ENCODE measurements at regions not wholly inside any gene's neighbourhood (a gene's known extent, or its start where the extent isn't known, plus 50 kb on each side); places are given as distances from the start of the nearest gene placed in this dataset.

DNA sequence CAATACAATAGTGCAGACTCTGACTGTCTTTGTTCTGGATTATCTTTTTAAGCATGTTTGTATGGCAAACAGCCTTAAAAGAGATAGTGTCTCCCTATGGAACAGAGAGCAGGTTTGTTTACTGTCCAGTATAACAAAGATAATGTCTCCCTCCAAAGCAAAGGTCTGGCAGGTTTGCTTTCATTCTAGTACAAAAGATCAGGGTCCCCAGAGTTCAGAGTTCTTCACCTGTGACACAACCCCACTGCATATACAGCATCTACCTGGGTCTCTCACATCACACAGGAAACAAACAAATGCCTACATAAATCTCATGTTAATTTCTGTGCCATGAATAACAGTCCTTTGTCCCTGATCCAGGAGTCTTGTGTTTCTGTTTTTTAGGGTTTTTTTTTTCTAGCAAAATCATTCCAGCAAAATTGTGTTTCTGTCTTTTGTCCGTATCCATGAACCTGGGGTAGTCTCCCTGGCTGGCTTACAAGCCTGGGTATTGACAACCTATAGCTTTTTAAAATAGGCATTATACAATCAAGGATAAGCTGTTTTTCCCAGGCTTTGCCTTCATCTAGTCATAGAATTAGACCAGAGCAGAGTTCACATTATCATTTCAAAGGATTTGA, 89.4 kb upstream of the PTBP2 start:
- no peak for TF ChIP-seq ZFX (IDR thresholded peaks at IDR 0.05; ENCODE audit: borderline replicate concordance)
- TF ChIP-seq, protein P1, sequence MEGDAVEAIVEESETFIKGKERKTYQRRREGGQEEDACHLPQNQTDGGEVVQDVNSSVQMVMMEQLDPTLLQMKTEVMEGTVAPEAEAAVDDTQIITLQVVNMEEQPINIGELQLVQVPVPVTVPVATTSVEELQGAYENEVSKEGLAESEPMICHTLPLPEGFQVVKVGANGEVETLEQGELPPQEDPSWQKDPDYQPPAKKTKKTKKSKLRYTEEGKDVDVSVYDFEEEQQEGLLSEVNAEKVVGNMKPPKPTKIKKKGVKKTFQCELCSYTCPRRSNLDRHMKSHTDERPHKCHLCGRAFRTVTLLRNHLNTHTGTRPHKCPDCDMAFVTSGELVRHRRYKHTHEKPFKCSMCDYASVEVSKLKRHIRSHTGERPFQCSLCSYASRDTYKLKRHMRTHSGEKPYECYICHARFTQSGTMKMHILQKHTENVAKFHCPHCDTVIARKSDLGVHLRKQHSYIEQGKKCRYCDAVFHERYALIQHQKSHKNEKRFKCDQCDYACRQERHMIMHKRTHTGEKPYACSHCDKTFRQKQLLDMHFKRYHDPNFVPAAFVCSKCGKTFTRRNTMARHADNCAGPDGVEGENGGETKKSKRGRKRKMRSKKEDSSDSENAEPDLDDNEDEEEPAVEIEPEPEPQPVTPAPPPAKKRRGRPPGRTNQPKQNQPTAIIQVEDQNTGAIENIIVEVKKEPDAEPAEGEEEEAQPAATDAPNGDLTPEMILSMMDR (IDR thresholded peaks at IDR 0.05): no peak
- no peak overlapping the region for H3K27ac ChIP-seq

DNA sequence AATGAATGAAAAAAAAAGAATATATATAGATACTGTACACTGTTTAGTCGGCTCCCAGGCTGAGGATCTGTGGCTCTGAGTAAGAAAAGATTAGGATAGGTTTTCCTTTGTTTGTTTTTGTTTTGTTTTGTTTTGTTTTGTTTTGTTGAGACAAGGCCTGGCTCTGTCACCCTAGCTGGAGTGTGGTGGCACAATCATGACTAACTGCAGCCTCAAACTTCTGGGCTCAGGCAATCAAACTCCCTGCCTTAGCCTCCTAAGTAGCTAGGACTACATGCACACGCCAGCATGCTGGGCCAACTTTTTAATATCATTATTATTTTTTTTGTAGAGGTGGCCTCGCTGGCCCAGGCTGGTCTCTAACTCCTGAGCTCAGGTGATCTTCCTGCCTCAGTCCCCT, 87.9 kb upstream of the PTBP2 start:
- no peak overlapping the region for H3K27ac ChIP-seq
- TF ChIP-seq ZFX (IDR thresholded peaks at IDR 0.05; ENCODE audit: borderline replicate concordance): no peak
- TF ChIP-seq, protein P1 (IDR thresholded peaks at IDR 0.05): no peak

DNA sequence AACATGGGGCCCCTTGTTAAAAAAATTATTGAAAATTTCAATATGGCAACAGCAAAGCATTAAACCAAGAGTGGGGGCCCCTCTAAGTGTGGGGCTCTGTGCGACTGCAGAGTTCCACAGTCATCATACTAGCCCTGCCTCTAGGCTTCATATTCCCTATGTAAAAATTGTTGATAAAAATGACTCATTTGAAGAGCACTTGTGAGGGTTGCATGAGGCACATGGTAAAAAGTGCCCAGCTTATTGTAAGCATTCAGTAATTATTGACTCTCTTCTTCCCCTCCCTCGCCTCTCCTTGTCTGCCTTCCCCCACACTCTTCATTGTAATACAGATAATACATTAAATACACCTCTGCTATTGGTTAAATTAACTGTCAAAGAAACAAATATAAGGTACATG, 86.7 kb upstream of the PTBP2 start:
- TF ChIP-seq, protein P1 (IDR thresholded peaks at IDR 0.05): no peak
- no peak for TF ChIP-seq ZFX (IDR thresholded peaks at IDR 0.05; ENCODE audit: borderline replicate concordance)
- no peak overlapping the region for H3K27ac ChIP-seq

DNA sequence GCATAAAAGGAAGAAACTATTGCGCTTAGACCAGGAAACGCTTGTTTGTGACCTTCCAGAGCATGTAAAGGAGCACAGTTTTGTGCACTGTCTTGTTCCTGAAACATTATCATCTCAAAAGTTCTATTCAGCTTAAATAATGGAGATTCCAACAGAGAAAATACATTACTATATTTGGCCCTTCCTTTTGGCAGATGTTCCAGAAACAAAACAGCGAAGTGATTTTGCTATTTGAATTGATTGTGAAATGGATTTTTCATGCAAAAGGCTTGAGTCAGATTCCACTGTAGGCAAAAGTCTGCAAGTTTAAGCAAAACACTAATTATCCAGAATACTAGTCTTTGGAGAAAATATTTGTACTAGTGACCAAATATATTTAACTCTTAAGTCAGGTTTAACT, 80.3 kb upstream of the PTBP2 start:
- no peak overlapping the region for H3K27ac ChIP-seq
- TF ChIP-seq, protein P1 (IDR thresholded peaks at IDR 0.05): no peak
- no peak for TF ChIP-seq ZFX (IDR thresholded peaks at IDR 0.05; ENCODE audit: borderline replicate concordance)

DNA sequence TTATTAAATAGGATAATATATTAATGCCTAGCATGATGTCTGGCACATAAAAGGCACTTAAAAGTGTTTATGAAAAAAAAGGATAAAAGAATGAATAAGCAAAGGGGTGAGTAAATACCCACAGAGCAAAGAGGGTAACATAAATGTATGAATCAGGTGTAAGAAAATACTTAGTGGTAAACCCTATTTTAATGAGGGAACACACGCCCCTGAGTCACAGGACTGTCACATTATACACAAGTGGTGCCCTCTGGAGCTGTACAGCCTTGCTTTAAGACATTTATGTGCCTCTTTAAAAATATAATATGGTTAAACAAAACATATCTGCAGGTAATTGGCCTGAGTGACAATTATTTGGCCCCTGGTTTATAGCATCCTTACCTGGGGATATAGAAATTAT, 78.1 kb upstream of the PTBP2 start:
- no peak overlapping the region for H3K27ac ChIP-seq
- TF ChIP-seq ZFX (IDR thresholded peaks at IDR 0.05; ENCODE audit: borderline replicate concordance): no peak
- TF ChIP-seq, protein P1 (IDR thresholded peaks at IDR 0.05): no peak

DNA sequence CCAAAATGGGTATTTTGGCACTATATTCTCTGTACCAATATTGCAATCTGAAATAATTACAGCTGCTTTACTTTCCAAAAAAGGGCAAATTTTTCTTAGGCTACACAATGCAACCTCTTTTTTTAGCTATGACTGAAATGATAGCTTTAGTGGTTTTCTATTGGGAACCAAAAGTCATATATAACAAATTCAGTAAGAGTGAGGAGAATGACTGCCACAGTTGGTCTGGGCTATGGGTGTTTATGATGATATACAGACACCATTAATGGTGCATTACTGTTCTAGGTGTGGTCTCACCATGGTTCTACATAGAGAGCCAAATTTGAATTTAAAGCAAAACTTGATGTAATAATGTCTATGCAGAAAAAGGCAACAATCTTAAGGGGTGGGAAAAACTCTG, 72.3 kb upstream of the PTBP2 start:
- no peak for TF ChIP-seq ZFX (IDR thresholded peaks at IDR 0.05; ENCODE audit: borderline replicate concordance)
- TF ChIP-seq, protein P1 (IDR thresholded peaks at IDR 0.05): no peak
- no peak overlapping the region for H3K27ac ChIP-seq

DNA sequence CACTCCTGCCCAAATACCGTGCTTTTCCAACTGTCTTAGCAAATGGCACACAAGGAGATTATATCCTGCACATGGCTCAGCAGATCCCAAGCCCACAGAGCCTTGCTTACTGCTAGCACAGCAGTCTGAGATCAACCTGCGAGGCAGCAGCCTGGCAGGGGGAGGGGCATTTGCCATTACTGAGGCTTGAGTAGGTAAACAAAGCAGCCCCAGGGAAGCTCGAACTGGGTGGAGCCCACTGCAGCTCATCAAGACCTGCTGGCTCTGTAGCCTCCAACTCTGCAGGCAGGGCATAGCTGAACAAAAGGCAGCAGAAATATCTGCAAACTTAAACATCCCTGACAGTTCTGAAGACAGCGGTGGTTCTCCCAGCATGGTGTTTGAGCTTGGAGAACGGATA, 70.1 kb upstream of the PTBP2 start:
- no peak for TF ChIP-seq ZFX (IDR thresholded peaks at IDR 0.05; ENCODE audit: borderline replicate concordance)
- no peak overlapping the region for H3K27ac ChIP-seq

DNA sequence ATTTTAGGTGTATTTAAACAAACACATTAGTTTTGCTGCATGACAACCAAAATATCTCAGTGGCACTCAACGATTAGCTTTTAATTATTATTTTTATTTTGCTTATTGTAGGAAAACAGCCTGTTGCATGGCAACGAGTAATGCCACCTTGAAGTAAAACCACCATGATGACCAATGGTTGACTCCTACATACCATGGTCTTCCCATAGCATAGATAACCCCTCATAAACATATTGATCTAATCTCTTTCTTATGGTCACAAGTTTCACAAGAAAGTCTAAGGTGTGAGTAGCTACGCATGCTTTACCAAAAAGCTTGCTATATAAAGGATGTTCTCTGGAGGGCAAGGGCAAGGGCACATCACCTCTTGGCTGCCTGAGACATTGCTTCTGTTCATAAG, 61.5 kb upstream of the PTBP2 start:
- TF ChIP-seq, protein P1 (IDR thresholded peaks at IDR 0.05): no peak
- no peak for TF ChIP-seq ZFX (IDR thresholded peaks at IDR 0.05; ENCODE audit: borderline replicate concordance)
- no peak overlapping the region for H3K27ac ChIP-seq
